Pancreas (tissue), 10 donors: ENCODE measurements at regions not wholly inside any gene's neighbourhood (a gene's known extent, or its start where the extent isn't known, plus 50 kb on each side); places are given as distances from the start of the nearest gene placed in this dataset.

ENCODE experiments used
- ATAC-seq, 4 donors: fragments of 200-7000 bp; cut with Tn5 transposase; one replicate each; pipeline versions ENCODE4 v1.8.0 to v1.9.1; 2020; ENCODE audit warnings: mild to moderate bottlenecking in 4 of 4, moderate library complexity in 4 of 4
- DNase-seq, 6 donors: peaks; one replicate each; pipeline ENCODE4 v3.0.0-alpha.2; 2020
- FAIRE-seq: peaks from 2 replicates; lab custom pipeline; 2012; peaks lifted over from hg19 to GRCh38; lab: Jason Lieb, UNC
- H3K27ac ChIP-seq, 4 donors: fragments of 200-600 bp; sonication (generic); 1 replicate in 3 of 4; 2 replicates in 1 of 4; pipeline versions ENCODE4 v1.5.0 to v1.8.0; 2020
- H3K27me3 ChIP-seq, 4 donors: fragments of 200-600 bp; one replicate each; pipeline ENCODE4 v1.8.0; 2021
- H3K36me3 ChIP-seq, 3 donors: fragments of 200-600 bp; sonication (generic) in 1 of 3; one replicate each; pipeline versions ENCODE4 v1.5.0 to v1.8.0; 2020 to 2021
- H3K4me1 ChIP-seq, 3 donors: fragments of 200-600 bp; one replicate each; pipeline ENCODE4 v1.8.0; 2021
- H3K4me3 ChIP-seq, 4 donors: fragments of 200-600 bp; sonication (generic) in 2 of 4; one replicate each; pipeline versions ENCODE4 v1.5.0 to v1.8.0; 2020 to 2021
- H3K9me3 ChIP-seq, 4 donors: fragments of 200-600 bp; one replicate each; pipeline ENCODE4 v1.8.0; 2021
- CTCF ChIP-seq, 4 donors: fragments of 200-600 bp; sonication (generic) in 3 of 4; IDR thresholded peaks; one replicate each; pipeline versions ENCODE4 v1.5.0 to v1.8.0; 2021; ENCODE audit warnings: antibody characterized with exemption in 4 of 4
- WGBS, 2 donors: extraction: QIAGEN DNeasy Blood & Tissue Kit; methylation state at CpG; one replicate each; pipeline ENCODE4 v1.1.7; 2013; 5-methylcytosine and 5-hydroxymethylcytosine counted together
- intact Hi-C, 3 donors: fragments of 100-400 bp; cut with DNase I; formaldehyde crosslinking; loops; one replicate each; pipeline versions ENCODE4 v1.11.1 to v1.14.2; 2022
- donor health status: healthy with polysubstance abuse.
- donor health status: DM: no; HTN: no; CAD: no; lungs with moderate emphysema.
- donor health status: DM: no; HTN: no; CAD: no.
- donor health status: control.
- donor health status: control.
- donor health status: Bipolar disorder and iron deficiency.
- donor health status: DM: yes; HTN: yes; CAD: no.
- donor health status: DM: no; HTN: no; CAD: no.
- donor health status: DM: no; HTN: no; CAD: no.
- donor health status: DM: yes; HTN: yes; CAD: no.

GRCh38 chr9:13732290-13732689, 452.8 kb upstream of the MPDZ start:
- FAIRE-seq (no peak), DNase-seq (no peak), ATAC-seq (no peak)
- Histone ChIP-seq H3K4me1 (no peaks in the 10 kb centered on the region), H3K27ac (no peak overlapping the region), H3K27me3 (no peaks in the 10 kb centered on the region), H3K36me3 (no peaks in the 10 kb centered on the region), H3K9me3 (no peaks in the 10 kb centered on the region), H3K4me3 (no peak overlapping the region)
- no peak for TF ChIP-seq CTCF (IDR thresholded peaks at IDR 0.05)
- intact Hi-C loops: no loop called here

GRCh38 chr9:13731637-13732036, 452.1 kb upstream of the MPDZ start:
- intact Hi-C loops: no loop called here
- H3K4me3 ChIP-seq: no peak overlapping the region
- no peaks in the 10 kb centered on the region for H3K27me3 ChIP-seq
- H3K9me3 ChIP-seq: no peaks in the 10 kb centered on the region
- H3K27ac ChIP-seq: no peak overlapping the region
- FAIRE-seq (no peak), ATAC-seq (no peak), DNase-seq (no peak)
- H3K4me1 ChIP-seq: no peaks in the 10 kb centered on the region
- no peaks in the 10 kb centered on the region for H3K36me3 ChIP-seq
- 0 to 51% methylated on average over 2 of the region's 2 CpGs for WGBS, 2 donors
- no peak for TF ChIP-seq CTCF (IDR thresholded peaks at IDR 0.05)

GRCh38 chr9:13729955-13730354, 450.5 kb upstream of the MPDZ start:
- intact Hi-C loops: no loop called here
- DNase-seq: no peak
- Histone ChIP-seq H3K4me3 (no peak overlapping the region), H3K27me3 (no peaks in the 10 kb centered on the region), H3K27ac (no peak overlapping the region), H3K36me3 (no peaks in the 10 kb centered on the region), H3K9me3 (no peaks in the 10 kb centered on the region), H3K4me1 (no peaks in the 10 kb centered on the region)
- no peak for FAIRE-seq
- WGBS, 2 donors: 54 to 75% methylated on average over 2 of the region's 2 CpGs
- no peak for ATAC-seq
- TF ChIP-seq CTCF (IDR thresholded peaks at IDR 0.05): no peak

GRCh38 chr9:13728917-13729811, 449.7 kb upstream of the MPDZ start:
- WGBS, 2 donors: 59 to 68% methylated on average over 7 of the region's 7 CpGs
- no peak for FAIRE-seq

More at GRCh38 chr9:13728917-13729811, 449.7 kb upstream of the MPDZ start:
- Histone ChIP-seq H3K4me3 (no peak overlapping the region), H3K27ac (no peak overlapping the region), H3K36me3 (no peaks in the 10 kb centered on the region), H3K4me1 (no peaks in the 10 kb centered on the region), H3K9me3 (no peaks in the 10 kb centered on the region), H3K27me3 (no peaks in the 10 kb centered on the region)
- no peak for TF ChIP-seq CTCF (IDR thresholded peaks at IDR 0.05)
- intact Hi-C loops: no loop called here
- DNase-seq: no peak
- ATAC-seq: no peak
